NCI-H2227 treated with DMSO at 0.1 percent for 48 hours (cell line): ENCODE measurements at regions not wholly inside any gene's neighbourhood (a gene's known extent, or its start where the extent isn't known, plus 50 kb on each side); places are given as distances from the start of the nearest gene placed in this dataset.
"Not testable (repeated sequence)": the region's sequence is repeated elsewhere in the genome, so short reads cannot be mapped to it uniquely, and the experiment has no call there.

ENCODE experiments used
- DNase-seq: peaks from one replicate; lab custom pipeline; 2025; lab: John Stamatoyannopoulos, UW

GRCh38 chrX:22534643-22535042 lies 261.9 kb downstream of the CBLL2 start:
- no peak for DNase-seq

DNA sequence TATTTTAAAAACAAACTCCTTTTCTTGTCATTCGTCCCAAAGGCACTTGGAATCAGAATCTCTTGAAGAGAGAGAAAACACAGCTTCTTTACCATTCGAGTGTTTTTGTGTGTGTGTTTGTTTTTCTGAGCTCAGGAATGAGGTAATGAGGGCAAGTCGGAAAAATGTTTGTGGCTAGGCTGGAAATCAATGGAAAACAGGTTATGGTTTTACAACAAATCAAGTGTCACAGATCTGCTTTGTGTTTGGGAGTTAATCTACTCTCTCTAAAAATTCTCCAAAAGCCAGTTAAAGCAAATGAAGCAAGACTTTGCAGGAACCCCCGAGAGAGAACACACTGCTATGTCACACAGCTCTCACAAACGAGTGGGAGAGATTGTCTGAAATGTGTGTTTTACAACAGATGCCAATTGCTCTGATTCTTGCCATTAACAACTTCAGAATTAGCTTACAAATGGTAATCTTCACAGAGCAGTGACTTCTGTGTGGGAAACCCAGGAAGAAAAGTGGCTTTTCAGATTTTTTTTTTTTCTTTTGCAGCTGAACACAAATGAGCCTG lies 264.1 kb downstream of the CBLL2 start:
- no peak for DNase-seq

GRCh38 chrX:22538580-22538979 lies 265.9 kb downstream of the CBLL2 start:
- no peak for DNase-seq

DNA sequence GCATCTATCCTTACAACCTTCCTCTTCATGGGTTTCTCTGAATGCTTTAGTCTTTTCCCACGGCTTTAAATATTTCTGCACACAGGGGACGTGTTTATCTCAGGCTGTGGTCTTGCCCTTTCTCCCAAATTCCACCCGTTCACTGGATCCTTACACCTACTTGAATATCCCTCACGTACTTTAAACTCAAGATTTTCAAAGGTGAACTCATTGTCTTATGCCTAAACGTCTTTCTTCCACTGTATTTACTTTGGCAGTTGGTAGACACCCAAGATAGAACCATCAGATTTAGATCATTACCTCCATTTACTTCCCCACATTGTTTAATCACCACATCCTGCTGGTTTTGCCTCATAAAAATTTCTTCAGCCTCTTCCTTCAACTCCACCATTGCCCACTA lies 269.2 kb downstream of the CBLL2 start:
- DNase-seq: no peak

GRCh38 chrX:22542641-22543040 lies 269.9 kb downstream of the CBLL2 start:
- DNase-seq: no peak

DNA sequence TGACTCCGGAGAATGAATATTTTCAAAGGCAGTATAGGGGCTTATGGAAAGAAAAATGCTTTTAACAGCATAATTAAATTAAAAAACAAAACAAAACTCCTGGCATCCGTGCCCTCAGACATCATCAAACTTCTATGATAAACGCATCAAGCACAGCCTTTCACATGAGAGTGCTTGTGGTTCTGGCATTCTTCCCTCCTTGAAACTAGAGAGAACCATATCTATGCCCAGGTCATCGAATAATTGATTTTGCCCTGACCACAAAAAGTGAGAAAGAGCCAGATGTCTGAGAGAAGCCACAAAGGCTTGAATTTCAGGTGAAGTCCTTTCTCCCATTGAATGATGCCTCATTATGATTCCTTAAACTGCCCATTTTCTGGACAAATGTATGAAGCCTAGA lies 286.8 kb downstream of the CBLL2 start:
- no peak for DNase-seq

DNA sequence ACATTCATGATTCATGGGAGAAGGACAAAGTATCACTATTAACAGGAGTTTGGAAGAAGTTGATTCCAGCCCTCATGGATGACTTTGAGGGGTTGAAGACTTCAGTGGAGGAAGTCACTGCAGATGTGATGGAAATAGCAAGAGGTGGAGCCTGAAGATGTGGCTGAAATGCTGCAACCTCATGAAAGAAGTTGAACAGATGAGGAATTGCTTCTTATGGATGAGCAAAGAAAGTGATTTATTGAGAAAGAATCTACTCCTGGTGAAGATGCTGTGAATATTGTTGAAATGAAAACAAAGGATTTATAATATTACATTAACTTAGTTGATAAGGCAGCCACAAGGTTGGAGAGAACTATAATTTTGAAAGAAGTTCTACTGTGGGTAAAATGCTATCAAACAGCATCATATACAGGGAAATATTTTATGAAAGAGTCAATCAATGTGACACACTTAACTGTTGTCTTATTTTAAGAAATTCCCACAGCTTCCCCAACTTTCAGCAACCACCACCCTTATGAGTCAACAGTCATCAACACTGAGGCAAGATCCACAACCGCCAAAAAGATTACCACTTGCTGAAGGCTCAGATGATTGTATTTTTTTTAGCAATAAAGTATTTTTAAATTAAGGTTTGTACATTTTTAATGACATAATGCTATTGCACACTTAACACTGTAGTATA lies 302.6 kb downstream of the CBLL2 start:
- no peak for DNase-seq

DNA sequence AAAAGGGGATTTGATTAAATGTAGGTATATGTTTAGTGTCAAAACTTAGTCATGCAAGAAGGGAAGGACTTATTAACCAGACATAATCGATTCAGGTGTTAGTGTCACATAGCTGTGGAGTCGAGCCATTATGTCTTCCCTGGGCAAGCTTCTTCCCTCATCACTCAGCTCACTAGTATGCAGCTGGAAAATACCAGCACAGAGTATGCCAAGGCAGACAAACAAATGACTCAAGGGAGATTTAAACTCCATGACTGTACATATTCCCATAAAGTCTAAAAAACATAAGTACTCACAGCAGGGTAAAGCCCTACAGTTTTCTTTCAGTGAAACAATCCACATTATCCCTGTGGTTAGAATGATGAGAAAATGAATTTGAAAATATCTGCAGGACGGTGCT lies 304.5 kb downstream of the CBLL2 start:
- no peak for DNase-seq

- DNase-seq: no peak
Measured at GRCh38 chrX:22585831-22586230, 313.1 kb downstream of the CBLL2 start.

GRCh38 chrX:22589845-22590244 lies 317.1 kb downstream of the CBLL2 start:
- DNase-seq: no peak

- DNase-seq: no peak
Measured at GRCh38 chrX:22594766-22595165, 322.1 kb downstream of the CBLL2 start.

DNA sequence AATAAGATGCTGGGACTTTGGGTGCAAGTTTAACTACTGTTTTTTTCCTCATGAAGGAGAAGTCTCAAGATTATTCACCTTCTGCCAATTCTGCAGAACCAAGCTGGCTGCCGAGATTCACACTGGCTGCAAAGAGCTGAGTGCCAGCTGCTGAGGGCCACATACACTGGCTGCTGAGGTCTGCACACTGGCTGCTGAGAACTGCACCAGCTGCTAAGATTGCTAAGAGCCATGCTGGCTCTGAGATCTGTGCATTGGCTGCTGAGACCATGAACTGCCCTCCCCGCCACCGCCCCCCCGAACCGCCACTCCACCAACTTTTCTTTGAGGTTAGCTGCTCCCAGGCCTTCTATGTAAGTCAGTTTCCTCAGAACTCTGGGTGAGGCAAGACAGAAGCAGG lies 330.3 kb downstream of the CBLL2 start:
- no peak for DNase-seq

GRCh38 chrX:22609452-22609851 lies 336.7 kb downstream of the CBLL2 start:
- DNase-seq: not testable (repeated sequence)

DNA sequence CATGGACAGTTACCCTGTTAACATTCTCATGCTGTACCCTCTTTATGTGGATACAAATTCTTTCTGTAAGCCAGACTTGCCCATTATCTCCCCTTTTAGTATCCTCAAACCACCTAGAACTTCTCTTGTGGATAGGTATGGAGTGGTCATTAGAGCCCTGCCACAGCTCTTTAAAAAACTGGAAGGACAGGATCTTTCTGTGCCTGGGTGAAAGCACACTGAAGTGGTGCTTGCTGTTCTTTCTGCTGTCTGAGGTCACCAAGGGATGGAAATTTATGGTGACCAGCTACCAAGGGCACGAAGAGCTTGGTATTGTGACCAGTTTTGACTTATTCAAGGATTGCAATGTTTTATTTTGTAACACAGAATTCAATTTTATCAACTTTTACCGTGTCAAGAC lies 344.2 kb downstream of the CBLL2 start:
- no peak for DNase-seq

DNA sequence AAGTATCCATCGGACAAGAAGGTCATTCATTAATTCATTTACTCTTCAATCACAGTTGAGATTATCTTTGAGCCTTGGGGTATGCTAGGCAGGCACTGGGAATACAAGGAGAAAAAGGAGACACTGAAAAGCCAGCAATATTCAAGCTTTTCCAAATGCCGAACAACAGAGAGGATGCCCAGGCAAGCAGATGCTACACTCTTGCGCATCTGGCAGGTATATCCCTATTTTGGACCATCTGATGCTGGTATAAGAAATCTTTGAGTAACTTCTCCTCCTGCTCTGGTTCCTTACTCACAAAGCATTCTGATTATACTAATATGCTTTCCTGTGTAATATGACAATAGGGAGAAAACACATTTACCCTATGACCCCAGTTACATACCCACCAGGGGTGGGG lies 354.9 kb downstream of the CBLL2 start:
- no peak for DNase-seq

DNA sequence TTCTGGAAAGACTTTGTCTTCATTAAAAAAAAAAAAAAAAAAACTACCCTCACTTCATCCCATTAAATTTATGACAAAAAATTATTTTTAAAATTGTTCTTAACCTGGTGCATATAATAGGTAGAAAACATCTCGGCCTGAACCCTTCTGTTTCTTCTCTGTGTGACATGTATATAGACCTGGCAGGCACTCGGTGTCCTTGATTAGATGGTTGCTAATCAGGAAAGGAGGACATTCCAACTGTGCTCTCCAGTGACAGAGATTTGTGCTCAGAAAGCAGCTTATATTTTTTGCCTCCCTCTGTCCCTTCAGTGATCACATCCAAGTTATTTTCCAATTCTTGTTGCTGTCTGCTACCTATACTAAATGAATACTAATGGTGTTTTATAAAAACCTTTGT lies 355.6 kb downstream of the CBLL2 start:
- DNase-seq: no peak

- DNase-seq: no peak
Measured at GRCh38 chrX:22629105-22629725, 356.5 kb downstream of the CBLL2 start.

DNA sequence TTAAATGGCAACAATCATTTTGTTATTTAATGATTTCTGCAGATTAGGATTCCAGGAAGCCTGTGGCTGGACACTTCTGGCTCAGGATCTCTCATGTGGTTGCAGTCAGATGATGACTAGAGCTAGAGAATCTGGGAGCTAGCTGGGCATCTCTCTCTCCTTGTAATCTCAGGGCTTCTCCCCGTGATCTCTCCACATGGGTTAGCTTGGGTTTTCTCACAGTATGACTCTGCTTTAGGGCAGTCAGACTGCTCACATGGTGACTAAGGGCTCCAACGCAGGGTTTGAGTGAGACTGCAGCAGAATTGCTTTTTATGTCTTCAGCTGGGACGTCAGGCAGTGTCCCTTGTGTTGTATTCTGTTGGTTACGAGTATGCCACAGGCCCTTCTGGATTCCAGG lies 361.4 kb downstream of the CBLL2 start:
- no peak for DNase-seq

DNA sequence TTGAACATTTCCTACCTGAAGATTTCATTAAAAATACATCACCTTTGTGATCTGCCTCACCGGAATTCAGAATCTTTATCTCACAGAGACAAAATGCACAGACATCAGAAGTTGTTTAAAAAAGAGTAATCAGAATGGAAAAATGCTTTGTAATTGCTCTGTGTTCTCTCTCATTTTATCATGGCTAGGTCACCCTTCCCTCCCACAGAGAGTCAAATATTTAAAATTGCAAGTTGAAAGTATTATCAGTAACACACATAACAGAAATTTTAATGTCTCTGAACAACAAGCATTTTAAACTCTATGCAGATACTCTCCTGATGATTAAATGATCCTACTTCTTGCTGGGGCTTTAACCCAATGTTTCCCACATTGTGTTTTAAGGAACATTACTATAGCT lies 362.0 kb downstream of the CBLL2 start:
- DNase-seq: no peak

DNA sequence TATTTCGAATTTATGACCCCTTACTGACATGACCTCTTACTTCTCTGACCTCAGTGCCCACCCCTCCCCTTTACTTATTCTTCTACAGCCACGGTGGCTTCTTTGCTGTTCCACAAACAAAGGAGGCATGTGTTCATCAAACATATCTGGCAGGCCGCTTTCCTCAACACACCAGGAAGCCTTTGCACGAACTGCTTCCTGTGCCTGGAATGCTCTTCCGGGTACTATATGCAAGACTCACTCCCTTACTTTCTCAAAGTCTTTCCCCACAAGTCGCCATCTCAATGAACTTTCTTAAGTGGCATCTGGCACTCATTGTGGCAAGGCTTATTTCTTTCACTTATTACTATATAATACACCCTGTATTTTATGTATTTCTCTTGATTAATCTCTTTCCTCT lies 351.5 kb upstream of the DDX53 start:
- DNase-seq: no peak

DNA sequence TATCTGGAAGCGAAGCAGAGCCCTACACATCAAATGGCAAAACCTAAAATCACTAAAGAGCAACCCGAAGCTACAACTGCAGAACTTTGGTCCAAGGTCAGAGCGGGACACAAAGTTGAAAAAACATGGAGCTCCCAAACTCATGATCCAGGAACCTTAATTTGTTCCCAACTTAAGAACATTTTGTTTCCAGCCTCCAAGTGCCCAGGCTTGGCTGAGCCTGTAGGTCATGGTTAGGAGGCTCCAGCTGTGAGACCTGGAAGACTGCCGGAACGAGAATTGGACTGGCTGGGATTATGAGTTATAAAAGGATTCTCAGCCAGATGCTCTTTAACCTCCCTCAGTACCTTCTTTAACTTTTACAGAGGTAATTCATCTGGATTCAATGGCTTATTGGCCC lies 349.1 kb upstream of the DDX53 start:
- no peak for DNase-seq

DNA sequence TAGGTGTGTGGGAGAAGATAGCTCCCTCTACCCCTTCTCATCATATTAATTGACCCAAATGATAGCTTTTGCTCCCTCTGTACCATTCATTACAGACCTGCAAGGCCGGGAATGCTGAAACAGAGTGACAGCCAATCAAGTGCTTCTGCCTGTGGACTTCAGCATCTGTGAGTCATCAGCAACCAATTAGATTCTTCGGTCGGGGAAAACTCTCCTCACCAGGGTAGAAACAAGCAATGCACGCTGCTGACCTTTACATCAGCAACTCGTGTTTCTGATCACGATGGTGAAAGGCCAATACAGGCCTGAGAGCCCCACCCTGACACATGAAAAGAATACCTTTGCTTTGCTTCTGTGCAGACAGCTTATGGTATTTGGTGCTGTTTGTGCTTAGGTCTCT lies 347.2 kb upstream of the DDX53 start:
- DNase-seq: peak; percentile 81

- no peak for DNase-seq
Measured at GRCh38 chrX:22660756-22661155, 339.0 kb upstream of the DDX53 start.

- no peak for DNase-seq
Measured at GRCh38 chrX:22662776-22663175, 337.0 kb upstream of the DDX53 start.
